ENCODE measurements at regions not wholly inside any gene's neighbourhood (a gene's known extent, or its start where the extent isn't known, plus 50 kb on each side); places are given as distances from the start of the nearest gene placed in this dataset.

DNA sequence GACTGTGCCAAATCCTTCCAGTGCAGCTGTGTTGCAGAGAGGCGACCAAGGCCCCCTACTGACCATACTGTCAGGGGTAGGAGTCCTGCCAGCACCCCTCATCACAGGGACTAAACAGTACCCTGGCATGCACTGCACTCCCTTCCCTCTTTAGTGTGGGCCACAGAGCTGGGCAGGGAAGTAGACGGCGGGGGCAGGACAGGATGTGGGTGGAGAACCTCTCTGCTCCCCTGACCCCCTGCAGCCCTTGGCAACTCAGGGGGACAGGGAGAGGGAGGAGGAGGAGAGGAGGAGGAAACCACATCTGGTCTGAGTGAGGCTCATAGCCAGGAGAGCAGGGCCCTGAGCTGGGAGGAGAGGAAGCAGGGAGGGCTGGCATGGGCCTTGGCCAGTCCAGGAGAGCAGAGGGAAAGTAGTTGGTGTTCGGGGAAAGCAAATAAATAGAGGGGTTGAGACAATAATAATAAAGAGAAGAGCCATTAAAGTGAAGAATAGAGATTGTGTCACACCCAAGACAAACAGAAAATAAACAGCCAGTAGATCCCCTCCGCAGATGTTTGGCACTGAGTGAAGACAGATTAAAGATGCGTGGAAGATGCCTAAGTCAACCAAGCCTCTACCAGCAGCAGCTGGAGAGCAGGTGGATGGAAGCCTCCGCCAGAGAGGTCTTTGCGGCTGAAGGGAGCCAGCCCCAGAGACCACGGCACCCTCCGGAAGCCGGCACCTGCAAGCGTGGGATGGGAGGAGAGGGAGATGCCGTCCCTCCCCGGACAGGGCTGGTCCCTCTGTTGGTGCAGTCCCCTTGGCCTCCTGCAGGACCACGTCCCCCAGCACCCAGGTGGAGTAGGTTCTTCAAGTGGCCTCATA is 61.5 kb downstream of the RPUSD4 start:
- no peak for TF ChIP-seq EP300 (IDR thresholded peaks at IDR 0.05; ENCODE audit: borderline replicate concordance)
- TF ChIP-seq CREB1 (IDR thresholded peaks at IDR 0.05; ENCODE audit: low read depth): no peak
- TF ChIP-seq YY1 (IDR thresholded peaks at IDR 0.05; ENCODE audit: low read depth): no peak
- TF ChIP-seq, protein P1, sequence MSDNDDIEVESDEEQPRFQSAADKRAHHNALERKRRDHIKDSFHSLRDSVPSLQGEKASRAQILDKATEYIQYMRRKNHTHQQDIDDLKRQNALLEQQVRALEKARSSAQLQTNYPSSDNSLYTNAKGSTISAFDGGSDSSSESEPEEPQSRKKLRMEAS (IDR thresholded peaks at IDR 0.05): no peak
- no peak for TF ChIP-seq ZBTB7A (IDR thresholded peaks at IDR 0.05; ENCODE audit: low read depth)
- TF ChIP-seq EGR1 (IDR thresholded peaks at IDR 0.05): no peak
- TF ChIP-seq TAF1 (IDR thresholded peaks at IDR 0.05; ENCODE audit: low read depth): no peak
- no peak for TF ChIP-seq TEAD4 (IDR thresholded peaks at IDR 0.05)
- no peak for TF ChIP-seq FOXM1 (IDR thresholded peaks at IDR 0.05; ENCODE audit: borderline replicate concordance, low read depth)
- no peak for TF ChIP-seq RAD21 (IDR thresholded peaks at IDR 0.05; ENCODE audit: low read depth)
- no peak for TF ChIP-seq TCF12 (IDR thresholded peaks at IDR 0.05; ENCODE audit: low read depth)
- TF ChIP-seq NFIC (IDR thresholded peaks at IDR 0.05): no peak
